ENCODE measurements at regions not wholly inside any gene's neighbourhood (a gene's known extent, or its start where the extent isn't known, plus 50 kb on each side); places are given as distances from the start of the nearest gene placed in this dataset.

DNA sequence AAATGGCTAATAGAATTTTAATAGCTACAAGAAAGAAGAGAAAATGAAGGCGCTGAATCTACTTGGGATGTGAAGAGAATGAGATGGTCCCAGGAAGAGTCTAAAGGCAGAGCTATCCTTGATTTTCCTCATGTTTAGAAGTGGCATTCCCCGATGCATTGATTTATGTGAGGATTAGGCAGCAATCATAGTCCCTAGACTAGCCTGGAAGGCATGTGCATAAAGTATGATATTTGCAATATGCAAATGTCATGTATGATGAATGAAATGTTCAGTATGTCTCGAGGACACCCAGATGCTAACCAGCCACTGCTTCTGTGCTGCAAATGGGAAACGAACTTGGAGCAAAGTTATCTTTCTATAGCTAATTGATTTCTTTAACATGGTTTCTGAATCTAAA lies 641.5 kb upstream of the PLXNA2 start:
- TF ChIP-seq, protein P1, sequence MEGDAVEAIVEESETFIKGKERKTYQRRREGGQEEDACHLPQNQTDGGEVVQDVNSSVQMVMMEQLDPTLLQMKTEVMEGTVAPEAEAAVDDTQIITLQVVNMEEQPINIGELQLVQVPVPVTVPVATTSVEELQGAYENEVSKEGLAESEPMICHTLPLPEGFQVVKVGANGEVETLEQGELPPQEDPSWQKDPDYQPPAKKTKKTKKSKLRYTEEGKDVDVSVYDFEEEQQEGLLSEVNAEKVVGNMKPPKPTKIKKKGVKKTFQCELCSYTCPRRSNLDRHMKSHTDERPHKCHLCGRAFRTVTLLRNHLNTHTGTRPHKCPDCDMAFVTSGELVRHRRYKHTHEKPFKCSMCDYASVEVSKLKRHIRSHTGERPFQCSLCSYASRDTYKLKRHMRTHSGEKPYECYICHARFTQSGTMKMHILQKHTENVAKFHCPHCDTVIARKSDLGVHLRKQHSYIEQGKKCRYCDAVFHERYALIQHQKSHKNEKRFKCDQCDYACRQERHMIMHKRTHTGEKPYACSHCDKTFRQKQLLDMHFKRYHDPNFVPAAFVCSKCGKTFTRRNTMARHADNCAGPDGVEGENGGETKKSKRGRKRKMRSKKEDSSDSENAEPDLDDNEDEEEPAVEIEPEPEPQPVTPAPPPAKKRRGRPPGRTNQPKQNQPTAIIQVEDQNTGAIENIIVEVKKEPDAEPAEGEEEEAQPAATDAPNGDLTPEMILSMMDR (IDR thresholded peaks at IDR 0.05): no peak
- H3K27me3 ChIP-seq (replicated peaks; ENCODE audit: insufficient read depth): no peaks in the 10 kb centered on the region
- no peak overlapping the region for H3K4me3 ChIP-seq
- DNase-seq (ENCODE audit: low spot score) (no peak), ATAC-seq (ENCODE audit: insufficient number of reproducible peaks, low FRiP score, low read depth) (no peak)
- no peaks in the 10 kb centered on the region for H3K36me3 ChIP-seq
- H3K4me1 ChIP-seq (ENCODE audit: control insufficient read depth in 1 of 2, low read depth in 2 of 2): peaks cover 4 to 5% of the 10 kb centered on the region in 2 donors
- H3K27ac ChIP-seq: no peak overlapping the region
- no peaks in the 10 kb centered on the region for H3K9me3 ChIP-seq

- TF ChIP-seq, protein P1 (IDR thresholded peaks at IDR 0.05): no peak
- Histone ChIP-seq H3K4me1 (ENCODE audit: control insufficient read depth in 1 of 2, low read depth in 2 of 2) (no peaks in the 10 kb centered on the region), H3K9me3 (no peaks in the 10 kb centered on the region), H3K27ac (no peak overlapping the region), H3K27me3 (replicated peaks; ENCODE audit: insufficient read depth) (no peaks in the 10 kb centered on the region), H3K36me3 (no peaks in the 10 kb centered on the region), H3K4me3 (no peak overlapping the region)
- DNase-seq (ENCODE audit: low spot score): no peak
- ATAC-seq (ENCODE audit: insufficient number of reproducible peaks, low FRiP score, low read depth): no peak
These were observed 644.2 kb upstream of the PLXNA2 start for GRCh38 chr1:208888376-208888775.

DNA sequence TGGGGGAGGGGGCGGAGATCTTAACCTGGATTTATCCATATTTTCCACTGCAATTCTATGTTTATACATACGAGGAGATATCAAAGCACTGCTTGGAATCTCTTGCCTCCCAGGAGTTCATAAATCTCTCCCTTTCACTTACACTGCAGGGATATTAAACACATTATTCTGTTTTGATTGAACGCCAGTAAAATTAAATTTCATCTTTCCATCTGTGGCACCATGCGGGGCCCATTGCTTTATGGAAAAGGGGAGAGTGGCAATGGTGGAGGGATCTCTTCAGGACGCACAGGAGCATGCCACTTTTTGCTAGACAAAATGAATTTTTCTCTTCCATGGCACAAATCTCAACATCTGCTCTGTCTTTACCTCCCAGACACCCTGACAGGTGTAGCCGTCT lies 648.0 kb upstream of the PLXNA2 start:
- TF ChIP-seq, protein P1 (IDR thresholded peaks at IDR 0.05): no peak
- ATAC-seq (ENCODE audit: insufficient number of reproducible peaks, low FRiP score, low read depth) (no peak), DNase-seq (ENCODE audit: low spot score) (no peak)
- no peaks in the 10 kb centered on the region for H3K4me1 ChIP-seq (ENCODE audit: control insufficient read depth in 1 of 2, low read depth in 2 of 2)
- no peaks in the 10 kb centered on the region for H3K27me3 ChIP-seq (replicated peaks; ENCODE audit: insufficient read depth)
- H3K27ac ChIP-seq: no peak overlapping the region
- H3K4me3 ChIP-seq: no peak overlapping the region
- H3K9me3 ChIP-seq: no peaks in the 10 kb centered on the region
- no peaks in the 10 kb centered on the region for H3K36me3 ChIP-seq

DNA sequence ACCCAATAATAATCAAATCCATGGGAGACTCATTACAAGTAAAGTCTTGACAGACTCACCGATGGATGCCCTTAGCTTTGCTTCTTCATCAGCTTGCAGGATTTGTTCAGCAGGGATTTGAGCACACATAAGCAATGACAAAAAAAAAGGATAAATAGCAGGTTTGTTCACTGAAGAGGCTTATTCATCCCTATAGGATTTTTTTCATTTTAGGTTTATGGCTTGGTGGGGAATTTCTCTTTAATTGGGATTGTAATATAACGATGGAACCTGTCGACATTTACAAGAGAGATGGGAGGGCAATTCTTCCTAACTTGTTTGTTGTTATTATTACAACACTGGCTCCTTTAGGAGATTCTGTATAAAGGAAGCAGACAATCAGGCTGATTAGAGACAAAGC lies 649.1 kb upstream of the PLXNA2 start:
- H3K4me3 ChIP-seq: no peak overlapping the region
- TF ChIP-seq, protein P1 (IDR thresholded peaks at IDR 0.05): no peak
- no peak overlapping the region for H3K27ac ChIP-seq
- no peaks in the 10 kb centered on the region for H3K27me3 ChIP-seq (replicated peaks; ENCODE audit: insufficient read depth)
- H3K4me1 ChIP-seq (ENCODE audit: control insufficient read depth in 1 of 2, low read depth in 2 of 2): no peaks in the 10 kb centered on the region
- H3K9me3 ChIP-seq: no peaks in the 10 kb centered on the region
- ATAC-seq (ENCODE audit: insufficient number of reproducible peaks, low FRiP score, low read depth): no peak
- H3K36me3 ChIP-seq: no peaks in the 10 kb centered on the region
- DNase-seq (ENCODE audit: low spot score): no peak

GRCh38 chr1:208895181-208895580 lies 651.0 kb upstream of the PLXNA2 start:
- H3K9me3 ChIP-seq: no peaks in the 10 kb centered on the region
- no peak overlapping the region for H3K4me3 ChIP-seq
- no peaks in the 10 kb centered on the region for H3K27me3 ChIP-seq (replicated peaks; ENCODE audit: insufficient read depth)
- no peak overlapping the region for H3K27ac ChIP-seq
- ATAC-seq (ENCODE audit: insufficient number of reproducible peaks, low FRiP score, low read depth): no peak
- DNase-seq (ENCODE audit: low spot score): no peak
- no peaks in the 10 kb centered on the region for H3K4me1 ChIP-seq (ENCODE audit: control insufficient read depth in 1 of 2, low read depth in 2 of 2)
- TF ChIP-seq, protein P1 (IDR thresholded peaks at IDR 0.05): no peak
- no peaks in the 10 kb centered on the region for H3K36me3 ChIP-seq

Measured in thoracic aorta (tissue), 2 donors.